Calu3 (cell line): ENCODE measurements at regions not wholly inside any gene's neighbourhood (a gene's known extent, or its start where the extent isn't known, plus 50 kb on each side); places are given as distances from the start of the nearest gene placed in this dataset.

Source experiments
- BruUV-seq: library from RNA; stranded (reverse); fragments of 400-500 nt; replicated peaks from 2 replicates; lab custom pipeline; 2021; lab: Mats Ljungman, UMichigan
- CTCF ChIA-PET: fragments of 300-600 bp; sonication (Branson Sonifier 250); formaldehyde crosslinking; loops from one replicate; lab custom pipeline; 2022; ENCODE audit warnings: antibody characterized with exemption; lab: Charles Lee
- DNase-seq: peaks from one replicate; pipeline ENCODE4 v3.0.0; 2022
- H3K27ac Mint-ChIP-seq: one replicate; pipeline ENCODE4 v1.8.0; 2022; ENCODE audit warnings: mixed read lengths; ENCODE audit not compliant: unreplicated experiment
- H3K27me3 Mint-ChIP-seq: one replicate; pipeline ENCODE4 v1.8.0; 2022; ENCODE audit warnings: mixed read lengths; ENCODE audit not compliant: unreplicated experiment
- H3K36me3 Mint-ChIP-seq: one replicate; pipeline ENCODE4 v1.8.0; 2022; ENCODE audit warnings: mild to moderate bottlenecking, moderate library complexity, mixed read lengths; ENCODE audit not compliant: insufficient read depth, unreplicated experiment
- H3K4me1 Mint-ChIP-seq: one replicate; pipeline ENCODE4 v1.8.0; 2022; ENCODE audit warnings: mild to moderate bottlenecking, low read depth, mixed read lengths; ENCODE audit not compliant: unreplicated experiment
- H3K4me3 Mint-ChIP-seq: one replicate; pipeline ENCODE4 v1.8.0; 2022; ENCODE audit warnings: mild to moderate bottlenecking, low read depth, moderate library complexity, mixed read lengths; ENCODE audit not compliant: unreplicated experiment
- H3K9me3 Mint-ChIP-seq: one replicate; pipeline ENCODE4 v1.8.0; 2022; ENCODE audit warnings: low read depth, mixed read lengths; ENCODE audit not compliant: unreplicated experiment
- intact Hi-C: fragments of 100-400 bp; cut with micrococcal nuclease; formaldehyde crosslinking; loops from one replicate; pipeline ENCODE4 v1.10.0; 2022; ENCODE audit not compliant: unreplicated experiment
- TF ChIP-seq, protein P1 (sequence below): fragments of 200-600 bp; IDR thresholded peaks from one replicate; pipeline ENCODE4 v1.8.0; 2022; ENCODE audit warnings: antibody characterized with exemption; ENCODE audit not compliant: unreplicated experiment

DNA sequence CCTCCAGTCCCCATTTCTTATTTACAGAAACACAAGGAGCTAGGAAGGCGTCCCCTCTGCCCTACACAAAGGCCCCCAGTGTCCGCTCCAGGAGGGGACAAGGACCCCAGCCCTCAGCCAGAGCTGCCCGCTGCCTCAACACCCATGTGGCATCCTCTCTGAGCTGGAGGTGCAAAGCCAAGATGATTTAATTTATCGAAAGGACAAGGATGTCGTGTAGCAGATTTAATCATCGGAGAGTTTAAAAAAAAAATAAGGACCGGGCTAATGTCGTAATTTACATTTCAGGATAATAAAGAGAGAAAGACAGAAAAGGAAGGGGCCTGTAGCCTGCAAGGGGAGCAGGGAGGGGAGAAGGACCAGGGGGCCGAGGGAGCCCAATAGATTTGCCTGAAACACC, 68.3 kb upstream of the CASZ1 start:
- H3K27ac Mint-ChIP-seq: no peak overlapping the region
- intact Hi-C loops: loop anchor here (2.0 to 5.0 kb wide), 2 partner anchors 172 to 354 kb away; no protein-coding TSS in a partner anchor
- H3K27me3 Mint-ChIP-seq: peaks cover 61% of the 10 kb centered on the region
- DNase-seq: no peak
- peaks cover 10% of the 10 kb centered on the region for H3K4me1 Mint-ChIP-seq
- BruUV-seq: no TSS peak
- TF ChIP-seq, protein P1, sequence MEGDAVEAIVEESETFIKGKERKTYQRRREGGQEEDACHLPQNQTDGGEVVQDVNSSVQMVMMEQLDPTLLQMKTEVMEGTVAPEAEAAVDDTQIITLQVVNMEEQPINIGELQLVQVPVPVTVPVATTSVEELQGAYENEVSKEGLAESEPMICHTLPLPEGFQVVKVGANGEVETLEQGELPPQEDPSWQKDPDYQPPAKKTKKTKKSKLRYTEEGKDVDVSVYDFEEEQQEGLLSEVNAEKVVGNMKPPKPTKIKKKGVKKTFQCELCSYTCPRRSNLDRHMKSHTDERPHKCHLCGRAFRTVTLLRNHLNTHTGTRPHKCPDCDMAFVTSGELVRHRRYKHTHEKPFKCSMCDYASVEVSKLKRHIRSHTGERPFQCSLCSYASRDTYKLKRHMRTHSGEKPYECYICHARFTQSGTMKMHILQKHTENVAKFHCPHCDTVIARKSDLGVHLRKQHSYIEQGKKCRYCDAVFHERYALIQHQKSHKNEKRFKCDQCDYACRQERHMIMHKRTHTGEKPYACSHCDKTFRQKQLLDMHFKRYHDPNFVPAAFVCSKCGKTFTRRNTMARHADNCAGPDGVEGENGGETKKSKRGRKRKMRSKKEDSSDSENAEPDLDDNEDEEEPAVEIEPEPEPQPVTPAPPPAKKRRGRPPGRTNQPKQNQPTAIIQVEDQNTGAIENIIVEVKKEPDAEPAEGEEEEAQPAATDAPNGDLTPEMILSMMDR: no peak
- H3K4me3 Mint-ChIP-seq: no peak overlapping the region
- H3K36me3 Mint-ChIP-seq: peaks cover 8% of the 10 kb centered on the region
- CTCF ChIA-PET: no interaction called here
- no peaks in the 10 kb centered on the region for H3K9me3 Mint-ChIP-seq

DNA sequence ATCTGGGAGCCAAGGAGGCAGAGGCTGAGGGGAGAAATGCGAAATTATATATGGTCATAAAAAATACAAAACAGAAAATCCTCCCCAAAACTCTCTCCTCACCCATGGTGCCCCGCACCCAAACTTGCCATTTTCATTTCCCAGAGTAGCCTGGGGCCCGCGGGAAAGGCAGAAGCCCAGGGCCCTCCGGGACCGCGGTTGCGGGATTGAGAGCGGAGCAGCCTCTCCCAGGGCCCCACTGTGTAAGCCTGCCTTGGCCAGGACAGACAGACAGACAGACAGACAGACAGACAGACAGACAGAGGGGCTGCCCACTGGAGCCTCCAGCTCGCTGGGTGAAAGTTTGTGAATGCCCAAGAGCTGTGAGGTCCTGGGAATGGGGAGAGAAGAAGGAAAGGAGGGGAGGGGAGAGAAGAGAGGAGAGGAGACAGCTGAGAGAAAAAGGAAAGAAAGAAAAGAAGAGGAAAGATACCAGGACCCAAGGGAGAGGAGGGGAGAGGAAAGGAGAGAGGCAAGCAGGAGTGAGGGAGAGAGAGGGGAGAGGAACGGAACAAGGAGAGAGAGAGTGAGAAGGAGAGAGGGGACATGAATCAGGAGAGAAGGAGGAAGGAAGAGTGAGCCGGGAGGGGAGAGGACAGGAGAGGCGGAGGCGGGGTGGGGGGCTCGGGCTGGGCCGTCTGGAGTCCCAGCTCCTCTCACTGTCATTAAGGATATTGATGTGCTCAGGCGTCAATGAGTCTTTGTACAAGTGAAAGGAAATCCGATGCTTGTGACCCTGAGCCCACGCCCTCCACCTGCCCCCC, 69.3 kb upstream of the CASZ1 start:
- Mint-ChIP-seq H3K4me1 (peaks cover 10% of the 10 kb centered on the region), H3K36me3 (peaks cover 8% of the 10 kb centered on the region), H3K4me3 (peak overlapping the region; percentile 6), H3K27ac (no peak overlapping the region), H3K27me3 (peaks cover 62% of the 10 kb centered on the region), H3K9me3 (no peaks in the 10 kb centered on the region)
- TF ChIP-seq, protein P1: no peak
- DNase-seq: no peak
- no TSS peak for BruUV-seq
- CTCF ChIA-PET: interaction anchor here (0.6 to 1.5 kb wide), 3 partner anchors 74 to 371 kb away, joined by 3 to 6 read pairs (median 4); no protein-coding TSS in a partner anchor
- intact Hi-C loops: loop anchor here (2.0 to 5.0 kb wide), 2 partner anchors 173 to 355 kb away; no protein-coding TSS in a partner anchor

DNA sequence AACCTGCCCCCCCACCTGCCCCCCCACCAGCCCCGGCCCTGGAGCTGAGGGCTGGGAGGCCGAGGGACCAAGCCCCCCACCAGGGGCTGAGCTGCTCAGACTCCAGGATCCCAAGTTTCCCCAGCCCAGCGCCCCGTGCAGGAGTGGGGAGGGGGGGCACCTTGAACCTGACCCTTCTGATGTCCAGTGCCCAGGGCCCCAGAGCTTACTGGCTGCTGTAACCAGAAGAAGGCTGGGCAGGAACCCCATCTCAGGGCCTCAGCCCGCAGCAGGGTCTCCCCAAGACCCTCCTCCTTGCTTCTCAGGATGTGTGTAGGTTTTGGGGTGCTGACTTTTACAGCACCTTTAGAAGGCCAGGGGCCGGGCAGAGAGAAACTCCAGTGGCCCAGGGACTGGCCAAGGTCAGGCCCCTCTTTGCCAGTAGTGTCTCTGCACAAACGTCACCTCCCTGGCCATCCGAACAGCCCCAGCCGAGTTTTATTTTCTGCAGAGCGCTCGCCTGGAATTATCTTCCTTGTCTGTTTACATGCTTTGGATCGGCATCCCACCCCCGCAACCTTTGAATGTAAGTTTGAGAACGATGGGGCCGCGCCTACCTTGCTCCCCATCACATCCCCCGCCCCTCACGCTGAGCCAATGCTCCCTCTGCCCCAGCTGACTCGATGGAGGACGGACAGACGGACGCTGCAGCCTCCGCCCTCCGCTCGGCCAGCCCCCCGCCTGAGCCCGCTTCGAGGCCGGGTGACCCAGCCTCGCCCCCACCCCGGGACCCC, 70.1 kb upstream of the CASZ1 start:
- intact Hi-C loops: loop anchor here (5.0 kb wide), 1 partner anchor 174 kb away; no protein-coding TSS in a partner anchor
- H3K36me3 Mint-ChIP-seq: peaks cover 8% of the 10 kb centered on the region
- CTCF ChIA-PET: interaction anchor here (0.6 to 1.5 kb wide), 4 partner anchors 73 to 372 kb away, joined by 3 to 6 read pairs (median 4); no protein-coding TSS in a partner anchor
- peak overlapping the region; percentile 34 for H3K4me3 Mint-ChIP-seq
- no peak overlapping the region for H3K27ac Mint-ChIP-seq
- H3K9me3 Mint-ChIP-seq: no peaks in the 10 kb centered on the region
- TF ChIP-seq, protein P1: no peak
- peaks cover 10% of the 10 kb centered on the region for H3K4me1 Mint-ChIP-seq
- DNase-seq: peak; percentile 4
- no TSS peak for BruUV-seq
- peaks cover 58% of the 10 kb centered on the region for H3K27me3 Mint-ChIP-seq

DNA sequence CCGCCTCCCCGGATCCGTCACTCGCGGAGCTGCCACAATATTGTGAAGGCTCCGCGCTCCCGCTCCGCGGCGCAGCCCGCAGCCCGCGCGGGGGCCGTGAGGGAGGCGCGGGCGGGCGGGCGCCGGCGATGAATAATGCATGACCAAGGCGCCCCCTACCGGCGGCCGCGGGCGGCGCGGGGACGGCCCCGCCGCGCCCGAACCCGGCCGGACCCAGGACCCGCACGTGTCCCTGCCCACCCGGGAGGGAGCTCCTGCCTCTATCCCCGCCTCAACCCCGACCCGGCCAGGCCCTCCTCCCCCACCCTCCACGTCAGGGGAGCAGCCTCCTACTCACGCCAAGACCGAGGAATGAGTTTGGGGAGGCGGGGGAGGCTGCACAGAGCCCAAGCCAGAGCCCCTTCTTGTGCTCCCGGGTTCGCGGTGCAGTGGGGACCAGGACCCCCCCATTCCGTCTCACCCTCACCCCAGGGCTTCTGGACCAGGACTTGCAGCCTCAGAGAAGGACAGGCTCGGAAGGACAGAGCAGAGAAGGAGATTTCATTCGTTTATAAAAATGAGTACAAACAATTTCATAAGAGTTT, 70.8 kb upstream of the CASZ1 start:
- TF ChIP-seq, protein P1: peak; percentile 55
- BruUV-seq: no TSS peak
- Mint-ChIP-seq H3K4me3 (peak overlapping the region; percentile 34), H3K9me3 (no peaks in the 10 kb centered on the region), H3K27me3 (peaks cover 58% of the 10 kb centered on the region), H3K36me3 (peaks cover 8% of the 10 kb centered on the region), H3K4me1 (peaks cover 10% of the 10 kb centered on the region), H3K27ac (no peak overlapping the region)
- intact Hi-C loops: loop anchor here (5.0 kb wide), 1 partner anchor 175 kb away; no protein-coding TSS in a partner anchor
- DNase-seq: peak; percentile 66
- CTCF ChIA-PET: interaction anchor here (0.7 to 1.5 kb wide), 2 partner anchors 360 to 363 kb away, joined by 3 to 4 read pairs; no protein-coding TSS in a partner anchor
